NCI-H146 treated with DMSO at 0.1 percent for 48 hours (cell line): ENCODE measurements at regions not wholly inside any gene's neighbourhood (a gene's known extent, or its start where the extent isn't known, plus 50 kb on each side); places are given as distances from the start of the nearest gene placed in this dataset.
"Not testable (repeated sequence)": the region's sequence is repeated elsewhere in the genome, so short reads cannot be mapped to it uniquely, and the experiment has no call there.

Experiments
- DNase-seq: peaks from one replicate; lab custom pipeline; 2025; ENCODE audit not compliant: unreplicated experiment; lab: John Stamatoyannopoulos, UW

DNA sequence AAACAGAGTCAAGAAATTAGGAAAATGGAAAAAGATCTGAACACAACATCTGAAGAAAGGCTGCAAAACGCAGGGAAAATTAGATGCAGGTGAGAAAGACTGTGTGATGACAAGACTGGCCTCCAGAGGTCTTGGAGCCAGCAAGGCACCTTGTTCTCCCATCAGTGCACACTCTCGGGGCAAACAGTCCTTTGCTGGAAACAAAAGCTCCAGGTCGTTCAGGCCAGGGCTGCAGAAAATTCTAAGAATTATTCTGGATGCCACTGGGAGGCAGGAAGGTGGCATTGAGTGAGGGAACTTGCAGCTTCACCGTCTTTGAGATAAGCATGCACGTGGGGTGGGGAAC lies 219.9 kb upstream of the SSTR4 start:
- DNase-seq: no peak

DNA sequence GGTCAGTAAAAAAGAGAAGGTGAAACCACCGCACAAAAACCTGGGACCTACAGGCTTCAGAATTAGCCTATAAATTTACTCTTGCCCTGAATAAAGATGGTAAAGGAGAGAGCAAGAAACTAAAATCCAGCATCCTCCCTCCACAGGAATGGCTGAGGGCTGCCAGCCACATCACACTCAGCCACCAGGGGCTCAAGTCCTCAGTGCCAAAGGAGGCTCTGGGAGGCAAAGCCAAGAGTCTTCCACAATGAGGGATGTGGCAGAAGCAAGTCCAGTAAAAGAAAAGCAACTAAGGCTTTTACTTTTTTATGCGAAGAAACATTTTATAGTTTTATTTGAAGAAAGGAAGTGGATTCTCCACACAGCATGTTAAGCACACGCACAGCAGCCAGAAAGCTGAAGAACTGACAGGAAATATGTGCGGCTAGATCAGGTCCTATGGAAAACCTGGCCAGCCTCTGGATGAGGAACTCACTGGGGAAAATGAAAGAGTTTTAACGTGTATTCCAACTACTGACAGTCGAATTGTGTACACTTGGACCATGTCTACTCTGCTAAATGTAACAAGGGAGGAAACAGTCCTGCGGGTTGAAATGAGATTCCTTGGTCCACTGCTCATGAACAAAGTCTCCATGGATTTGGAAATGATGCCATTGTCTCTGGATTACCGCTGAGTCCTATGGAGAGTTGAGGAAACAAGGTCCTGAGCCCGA lies 219.4 kb upstream of the SSTR4 start:
- DNase-seq: no peak

DNA sequence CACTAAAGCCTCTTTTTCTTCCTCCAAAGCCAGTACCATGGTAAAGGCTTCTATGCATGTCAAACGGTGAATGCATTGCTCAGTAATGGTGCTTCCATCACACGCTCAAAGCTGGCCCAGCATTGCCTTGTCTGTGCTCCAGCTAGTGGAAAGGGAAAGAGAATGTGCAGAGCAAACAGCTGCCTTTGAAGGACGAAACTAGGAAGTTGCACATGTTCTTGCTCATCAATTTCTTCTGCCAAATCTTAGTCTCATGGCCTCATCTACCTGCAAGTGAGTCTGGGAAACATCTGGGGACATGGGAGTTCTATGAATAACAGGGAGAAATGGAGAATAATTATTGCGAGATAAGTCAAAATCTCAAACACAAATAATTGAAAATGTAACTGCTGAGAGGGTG lies 216.5 kb upstream of the SSTR4 start:
- no peak for DNase-seq

DNA sequence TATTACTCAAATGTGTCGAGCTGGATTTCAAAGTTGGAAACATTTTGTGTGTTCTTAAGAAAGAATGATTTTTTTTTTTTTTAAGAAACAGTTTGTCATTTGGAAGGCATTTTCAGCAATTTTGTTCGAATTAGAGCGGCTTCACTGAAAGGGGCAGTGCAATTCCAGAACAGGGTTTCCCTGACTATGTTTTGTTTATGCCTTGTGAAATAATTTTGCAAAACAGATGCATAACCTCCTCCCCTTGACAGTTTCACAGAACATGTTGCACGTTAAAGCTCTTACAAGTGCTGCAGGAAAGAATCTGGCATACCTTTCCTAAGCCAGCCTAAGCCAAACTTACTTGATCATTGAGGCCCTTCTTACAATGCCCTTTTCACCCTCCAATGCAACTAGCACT lies 216.0 kb upstream of the SSTR4 start:
- no peak for DNase-seq

DNA sequence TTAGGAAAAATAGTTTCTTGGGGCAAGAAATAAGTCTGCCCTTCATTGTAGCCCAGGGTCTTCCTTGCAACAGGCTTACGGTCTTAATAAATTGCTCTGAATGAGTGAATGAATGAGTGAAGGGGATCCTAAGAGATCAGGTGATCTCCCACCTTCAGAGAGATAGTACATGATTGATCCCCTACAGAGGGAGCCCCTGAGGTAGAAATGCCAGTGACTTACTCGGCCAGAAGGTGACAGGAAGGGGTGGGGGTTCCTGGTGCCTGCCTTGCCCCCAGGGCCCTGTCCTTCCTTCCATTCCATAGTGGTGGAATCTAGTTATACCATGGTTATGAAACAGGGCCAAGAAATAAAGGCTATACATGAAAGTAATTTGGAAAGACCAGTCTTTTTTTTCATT lies 215.3 kb upstream of the SSTR4 start:
- no peak for DNase-seq

DNA sequence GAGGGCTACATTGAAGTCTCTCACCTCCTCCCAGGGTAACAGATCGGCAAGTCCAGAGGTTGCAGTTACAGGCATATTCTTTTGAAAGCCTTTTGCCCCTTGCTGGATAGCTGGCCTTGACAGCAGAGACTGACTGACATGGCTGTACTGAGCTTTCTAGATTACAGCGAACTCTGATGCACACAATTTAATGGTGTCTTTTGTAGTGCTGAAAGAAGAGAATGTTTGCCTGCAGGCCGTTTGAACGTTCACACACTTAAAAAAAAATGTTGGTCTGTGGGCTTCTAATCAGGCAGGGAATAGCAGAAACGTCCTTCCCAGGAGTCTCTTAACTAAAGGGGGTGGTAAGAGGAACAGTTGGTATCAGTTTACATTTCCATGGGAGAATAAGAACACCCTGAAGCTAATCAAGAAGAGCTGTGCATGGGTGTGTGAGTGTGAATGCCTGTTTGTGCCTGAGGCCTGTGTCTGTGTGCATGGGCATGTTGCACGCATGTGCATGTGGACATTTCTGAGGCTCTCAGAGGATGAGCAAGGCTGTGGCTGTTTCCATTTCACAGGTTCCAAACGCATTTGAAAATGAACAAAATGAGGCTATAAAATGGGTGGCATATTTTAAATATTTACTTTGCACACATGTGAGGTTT lies 213.9 kb upstream of the SSTR4 start:
- no peak for DNase-seq

DNA sequence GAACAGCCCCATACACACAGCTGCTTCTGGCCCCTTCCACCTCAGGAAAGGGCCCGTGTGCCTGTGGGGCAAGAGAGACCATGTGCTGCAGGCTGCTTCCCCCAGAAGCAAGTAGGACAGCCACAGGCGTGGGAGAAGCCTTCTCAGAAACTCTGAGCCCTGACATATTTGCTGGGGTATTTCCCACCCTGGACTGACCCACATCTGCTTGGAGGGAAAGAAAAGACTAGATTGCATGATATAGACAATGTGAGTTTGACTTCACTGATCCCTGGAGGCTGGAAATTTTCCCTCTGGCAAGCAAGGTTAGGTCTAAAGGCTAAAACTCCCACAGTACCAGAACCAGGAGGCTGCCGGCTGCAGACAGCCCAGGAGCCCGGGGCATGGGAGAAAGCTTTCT lies 213.3 kb upstream of the SSTR4 start:
- no peak for DNase-seq

DNA sequence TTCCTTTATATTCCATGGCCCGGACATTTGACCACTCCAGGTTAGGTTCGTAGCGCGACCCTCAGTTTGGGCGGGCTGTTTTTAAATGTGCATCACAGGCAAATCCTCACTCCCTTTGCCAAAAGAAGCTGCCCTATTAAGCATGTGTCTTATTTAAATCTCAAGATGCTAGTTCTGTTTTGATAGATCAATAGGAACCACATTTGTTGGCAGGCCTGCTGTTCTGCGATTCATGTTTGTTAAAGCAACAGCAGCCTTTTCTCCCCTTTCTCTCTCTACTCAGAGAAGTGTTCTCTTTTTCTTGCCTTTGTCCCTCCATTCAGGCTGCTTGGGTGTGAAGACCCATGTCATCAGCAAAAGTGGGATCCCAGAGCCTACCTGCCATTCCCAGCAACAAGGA lies 212.0 kb upstream of the SSTR4 start:
- no peak for DNase-seq

DNA sequence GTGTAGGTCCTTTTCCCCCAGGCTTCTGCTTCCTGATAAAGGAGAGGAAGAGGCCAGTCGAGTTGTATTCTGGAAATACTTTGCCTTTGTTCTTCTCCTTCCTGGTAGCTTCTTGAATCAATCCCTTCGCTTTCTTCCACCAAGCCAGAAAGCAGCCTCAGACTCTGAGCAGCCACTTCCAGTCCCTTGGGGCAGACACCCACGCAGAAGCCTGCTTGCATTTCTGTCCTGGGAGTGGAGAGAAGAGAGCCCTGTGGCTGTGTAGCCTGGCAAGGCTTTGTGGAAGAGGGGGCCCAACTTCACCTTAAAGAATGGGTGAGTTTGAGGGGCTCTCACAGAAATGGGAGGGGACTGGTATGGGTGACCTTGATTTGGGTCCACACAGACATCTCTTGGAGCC lies 211.0 kb upstream of the SSTR4 start:
- no peak for DNase-seq

DNA sequence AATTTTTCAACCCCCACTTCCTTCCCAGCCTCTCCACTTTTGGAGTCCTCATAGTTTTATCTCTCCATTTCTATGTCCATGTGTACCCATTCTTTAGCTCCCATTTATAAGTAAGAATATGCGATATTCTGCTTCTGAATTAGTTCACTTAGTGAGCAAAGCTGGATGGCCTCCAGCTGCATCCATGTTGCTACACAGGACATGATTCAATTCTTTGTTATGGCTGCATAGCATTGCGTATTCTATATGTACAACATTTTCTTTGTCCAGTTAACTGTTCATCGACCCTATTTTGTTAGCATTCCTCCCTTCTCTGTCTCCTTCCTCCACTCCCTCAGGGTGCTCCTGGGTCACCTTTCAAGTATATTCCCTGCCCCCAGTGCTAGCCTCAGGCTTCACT lies 210.0 kb upstream of the SSTR4 start:
- DNase-seq: no peak

DNA sequence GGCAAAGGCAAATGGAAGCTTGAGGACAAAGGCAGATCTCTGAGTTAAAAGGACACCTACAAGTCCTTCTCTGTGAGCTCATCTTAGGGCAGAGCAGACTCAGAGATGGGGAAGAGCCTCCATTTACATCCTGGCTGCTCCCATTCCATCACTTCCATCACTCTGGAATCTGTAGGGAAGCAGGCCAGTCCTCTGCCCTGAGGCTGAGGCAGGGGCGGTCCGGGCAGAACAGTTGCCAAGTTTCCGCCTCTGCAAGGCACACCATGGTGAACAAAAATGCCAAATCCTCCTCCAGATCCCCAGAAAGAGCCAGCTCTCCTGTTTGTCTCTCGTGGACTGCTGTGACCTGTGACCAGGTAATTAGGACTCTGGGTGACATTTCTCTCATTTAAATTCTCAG lies 209.6 kb upstream of the SSTR4 start:
- no peak for DNase-seq

DNA sequence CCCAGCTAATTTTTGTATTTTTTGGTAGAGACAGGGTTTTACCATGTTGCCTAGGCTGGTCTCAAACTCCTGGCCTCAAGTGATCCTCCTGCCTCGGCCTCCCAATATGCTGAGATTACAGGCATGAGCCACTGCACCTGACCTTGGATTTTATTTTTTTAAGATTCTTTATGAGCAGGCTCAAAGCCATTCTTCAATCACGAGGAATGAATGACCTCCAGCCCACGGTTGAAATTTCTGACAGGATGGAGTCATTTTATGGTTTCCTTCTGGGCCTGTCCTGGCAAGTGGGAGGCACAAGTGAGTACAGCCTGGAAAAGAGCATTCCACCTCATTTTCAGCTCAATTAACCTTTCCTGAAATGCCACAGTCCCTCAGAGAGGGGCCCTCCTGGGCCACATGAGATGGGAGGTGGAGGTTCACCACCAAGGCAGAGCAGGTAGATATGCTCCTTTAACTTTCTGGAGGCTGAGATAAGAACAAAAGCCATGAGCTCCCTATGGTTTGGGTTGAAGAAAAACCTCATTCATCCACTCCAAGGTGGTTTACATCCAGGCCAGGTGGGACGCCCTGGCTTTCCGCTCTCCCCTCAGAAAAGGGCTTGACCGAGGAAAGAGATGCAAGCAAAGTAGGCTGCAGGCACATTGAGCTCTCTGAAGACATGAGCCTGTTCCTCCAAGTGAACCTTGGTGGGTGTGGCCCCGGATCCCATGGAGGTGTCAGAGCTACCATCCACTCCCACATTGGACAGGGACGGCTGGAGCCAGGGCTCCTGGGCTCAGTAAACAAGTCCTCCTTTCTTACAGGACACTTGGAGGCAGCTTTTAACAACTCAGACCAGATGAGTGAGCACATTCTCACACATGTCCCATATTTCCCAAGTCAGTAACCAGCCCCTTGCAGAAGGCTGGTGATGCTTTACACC lies 208.5 kb upstream of the SSTR4 start:
- no peak for DNase-seq

DNA sequence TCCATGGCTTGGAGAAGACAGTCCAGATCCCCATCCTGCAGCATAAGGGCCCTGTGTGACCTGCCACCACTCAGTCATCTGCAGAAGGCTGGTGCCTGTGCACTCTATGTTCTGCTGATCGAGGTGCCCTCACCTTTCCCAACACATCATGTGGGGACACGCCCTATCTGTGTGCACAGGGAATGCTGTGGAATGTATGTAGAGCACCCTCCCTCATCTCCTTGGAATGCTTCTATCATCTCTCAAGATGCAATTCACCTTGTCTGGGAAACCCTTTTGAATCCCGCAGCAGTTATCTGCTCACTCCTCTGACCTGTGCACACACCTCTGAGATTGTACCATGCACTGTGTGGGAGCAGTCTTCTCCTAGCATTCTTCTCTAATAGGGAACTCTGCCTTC lies 207.2 kb upstream of the SSTR4 start:
- no peak for DNase-seq

DNA sequence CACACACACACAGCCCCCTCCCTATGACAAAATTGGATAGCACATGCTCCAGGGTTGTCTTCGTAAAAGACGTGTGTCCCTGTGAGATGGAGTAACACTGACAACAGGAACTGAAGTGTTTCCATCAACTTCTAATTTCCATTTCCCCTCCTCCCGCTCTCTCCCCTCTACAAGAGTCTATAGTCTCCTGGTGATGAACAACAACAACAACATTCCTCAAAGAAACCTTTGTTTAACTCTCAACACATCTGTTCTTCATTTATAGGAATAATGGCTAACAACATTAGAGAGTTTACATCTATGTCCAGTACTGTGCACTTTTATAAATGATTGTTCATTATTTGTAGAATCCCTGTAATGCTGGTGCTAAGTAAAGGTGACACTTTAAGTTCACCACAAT lies 205.8 kb upstream of the SSTR4 start:
- DNase-seq: no peak

DNA sequence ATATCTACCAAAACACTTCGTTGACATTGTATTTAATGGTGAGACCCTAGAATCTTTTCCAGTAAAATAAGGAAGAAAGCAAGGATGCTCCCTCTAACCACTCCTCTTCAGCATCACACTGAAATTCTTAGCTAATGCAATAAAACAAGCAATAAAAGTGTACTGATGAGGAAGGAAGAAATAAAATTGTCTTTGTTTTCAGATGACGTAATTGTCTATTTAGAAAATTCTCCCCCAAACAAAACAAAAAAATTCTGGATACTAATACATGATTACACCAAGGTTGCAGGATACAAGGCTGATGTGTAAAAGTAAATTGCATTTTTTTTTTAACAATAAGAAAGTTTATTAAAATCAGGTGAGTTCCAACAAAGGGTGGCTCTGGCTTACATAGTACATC lies 205.0 kb upstream of the SSTR4 start:
- DNase-seq: no peak

DNA sequence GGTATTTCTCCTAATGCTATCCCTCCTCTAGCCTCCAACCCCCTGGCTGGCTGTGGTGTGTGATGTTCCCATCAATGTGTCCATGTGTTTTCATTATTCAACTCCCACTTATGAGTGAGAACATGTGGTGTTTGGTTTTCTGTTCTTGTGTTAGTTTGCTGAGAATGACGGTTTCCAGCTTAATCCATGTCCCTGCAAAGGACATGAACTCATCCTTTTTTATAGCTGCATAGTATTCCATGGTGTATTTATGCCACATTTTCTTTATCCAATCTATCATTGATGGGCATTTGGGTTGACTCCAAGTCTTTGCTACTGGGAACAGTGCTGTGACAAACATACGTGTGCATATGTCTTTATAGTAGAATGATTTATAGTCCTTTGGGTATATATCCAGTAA lies 204.4 kb upstream of the SSTR4 start:
- DNase-seq: not testable (repeated sequence)

DNA sequence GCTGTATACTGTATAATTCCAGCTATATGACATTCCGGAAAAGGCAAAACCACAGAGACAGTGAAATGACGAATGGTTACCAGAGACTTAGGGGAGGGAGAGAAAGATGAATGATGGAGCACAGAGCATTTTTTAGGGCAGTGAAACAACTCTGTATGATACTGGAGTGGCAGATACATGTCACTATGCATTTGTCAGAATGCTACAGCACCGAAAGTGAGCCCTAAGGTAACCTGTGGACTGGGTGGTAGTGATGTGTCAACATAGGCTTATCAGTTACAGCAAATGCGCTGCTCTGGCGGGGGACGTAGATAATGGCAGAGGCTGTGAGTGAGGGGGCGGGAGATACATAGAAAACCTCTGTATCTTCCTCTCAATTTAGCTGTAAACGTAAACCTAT lies 201.3 kb upstream of the SSTR4 start:
- DNase-seq: no peak

DNA sequence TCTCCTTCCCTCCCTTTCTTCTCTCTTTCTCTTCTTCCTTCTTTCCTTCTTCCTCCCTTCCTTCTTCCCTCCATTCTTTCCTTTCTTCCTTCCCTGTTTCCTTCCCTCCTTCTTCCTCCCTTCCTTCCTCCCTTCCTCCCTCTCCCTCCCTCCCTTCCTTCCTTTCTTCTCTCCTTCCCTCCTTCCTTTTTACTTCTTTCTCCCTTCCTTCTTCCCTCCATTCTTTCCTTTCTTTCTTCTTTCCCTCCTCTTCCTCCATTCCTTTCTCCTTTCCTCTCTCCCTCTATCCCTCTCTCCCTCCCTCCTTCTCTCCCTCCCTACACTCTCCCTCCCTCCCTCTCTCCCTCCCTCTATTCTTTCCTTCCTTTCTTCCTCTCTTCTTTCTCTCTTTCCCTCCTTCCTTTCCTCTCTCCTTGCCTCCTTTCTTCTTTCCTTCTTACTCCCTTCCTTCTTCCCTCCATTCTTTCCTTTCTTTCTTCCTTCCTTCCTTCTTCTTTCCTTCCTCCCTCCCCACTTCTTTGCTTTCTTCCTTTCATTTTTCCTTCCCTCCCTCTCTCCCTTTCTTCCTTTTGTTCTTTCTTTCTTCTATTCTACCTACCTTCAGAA lies 200.4 kb upstream of the SSTR4 start:
- no peak for DNase-seq

DNA sequence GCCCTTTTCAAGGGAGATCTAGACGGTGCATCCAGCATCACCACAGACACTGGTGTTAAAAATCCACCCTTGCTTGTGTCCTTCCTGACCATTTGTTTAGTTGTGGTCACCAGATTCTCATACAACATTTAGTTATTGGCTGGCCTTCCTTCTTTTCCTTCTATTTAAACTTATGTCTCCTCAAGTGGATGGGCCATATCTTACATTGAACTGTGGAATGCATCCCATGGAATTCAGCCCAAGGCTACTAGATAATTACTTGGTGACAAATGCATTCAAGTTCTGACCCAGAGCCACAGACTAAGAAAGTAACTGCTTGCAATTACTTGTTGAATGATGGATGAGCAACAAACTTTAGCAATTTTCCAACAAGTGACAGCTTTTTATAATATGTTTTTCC lies 198.9 kb upstream of the SSTR4 start:
- no peak for DNase-seq

DNA sequence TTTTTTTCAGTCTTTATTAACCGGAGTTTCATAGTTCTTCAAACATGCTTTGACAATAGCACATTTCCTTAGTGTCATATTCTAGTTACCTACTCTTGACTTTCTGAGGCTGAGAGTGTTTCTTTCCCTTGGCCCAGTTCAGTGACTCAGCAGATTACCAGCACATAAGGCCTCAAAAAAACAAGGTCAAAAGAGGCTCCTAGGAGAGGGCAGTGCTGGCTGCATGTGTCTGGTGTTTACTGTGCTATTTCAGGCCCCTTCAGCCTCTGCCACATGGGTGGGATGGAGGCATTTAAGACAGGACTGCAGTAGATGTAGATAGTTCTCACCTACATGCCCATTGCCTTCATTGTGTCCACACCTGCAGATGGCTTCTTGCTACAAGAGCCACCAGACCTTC lies 198.2 kb upstream of the SSTR4 start:
- no peak for DNase-seq

DNA sequence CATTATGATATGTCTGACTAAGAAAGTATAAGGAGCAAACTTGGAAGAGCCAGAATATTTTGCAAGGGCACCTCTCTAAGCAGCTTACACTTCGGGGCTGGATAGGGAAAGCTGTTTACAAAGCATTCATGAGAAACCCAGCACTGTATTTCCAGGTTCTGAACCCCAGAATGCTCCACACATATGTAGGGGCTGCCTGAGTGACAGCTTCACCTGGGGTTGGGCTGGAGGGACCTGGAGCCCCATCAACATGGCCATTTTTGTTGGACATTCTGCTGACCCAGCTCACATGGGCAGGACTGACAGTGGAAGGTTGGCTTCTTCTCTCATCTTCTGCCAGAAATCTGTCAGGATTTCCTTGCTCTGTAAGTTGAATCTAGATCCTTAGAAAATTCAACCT lies 197.1 kb upstream of the SSTR4 start:
- DNase-seq: no peak

DNA sequence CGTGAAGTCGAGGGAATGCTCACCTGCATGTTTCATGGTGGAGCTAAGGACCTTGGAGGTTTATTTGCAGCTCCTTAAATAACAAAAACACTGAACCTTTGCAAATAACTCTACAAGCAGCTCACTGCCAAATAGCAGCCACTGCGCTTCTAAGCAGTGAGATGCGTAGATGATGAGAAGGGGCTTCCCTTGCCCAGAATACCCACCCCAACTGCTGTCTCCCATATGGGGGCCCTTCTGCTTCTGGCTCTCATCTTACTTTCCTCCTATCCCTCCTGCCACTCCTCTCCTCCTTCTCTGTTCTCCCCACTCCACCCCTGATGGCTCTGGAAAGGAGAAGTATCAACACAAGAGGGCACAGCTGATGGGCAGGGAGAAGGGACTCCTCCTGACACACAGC lies 193.3 kb upstream of the SSTR4 start:
- DNase-seq: no peak
